Memory B cell (primary cell): ENCODE measurements at regions not wholly inside any gene's neighbourhood (a gene's known extent, or its start where the extent isn't known, plus 50 kb on each side); places are given as distances from the start of the nearest gene placed in this dataset.
"Not testable (repeated sequence)": the region's sequence is repeated elsewhere in the genome, so short reads cannot be mapped to it uniquely, and the experiment has no call there.

Source experiments
- ATAC-seq: fragments of 150-1000 bp; cut with Tn5 transposase; 2 replicates; pipeline ENCODE4 v1.10.0; 2021; ENCODE audit warnings: low read depth, mild to moderate bottlenecking, moderate library complexity
- DNase-seq, 2 donors: peaks; one replicate each; pipeline ENCODE4 v3.0.0; 2022; ENCODE audit warnings: low spot score in 2 of 2
- H3K27ac Mint-ChIP-seq: one replicate; pipeline ENCODE4 v1.8.0; 2022; ENCODE audit warnings: mild to moderate bottlenecking, moderate library complexity, mixed read lengths
- H3K27me3 Mint-ChIP-seq: one replicate; pipeline ENCODE4 v1.8.0; 2022; ENCODE audit warnings: mixed read lengths
- H3K36me3 Mint-ChIP-seq: one replicate; pipeline ENCODE4 v1.8.0; 2022; ENCODE audit warnings: mild to moderate bottlenecking, mixed read lengths
- H3K4me1 Mint-ChIP-seq: one replicate; pipeline ENCODE4 v1.8.0; 2022; ENCODE audit warnings: mixed read lengths
- H3K4me3 Mint-ChIP-seq: one replicate; pipeline ENCODE4 v1.8.0; 2022; ENCODE audit warnings: mild to moderate bottlenecking, moderate library complexity, mixed read lengths
- H3K9me3 Mint-ChIP-seq: one replicate; pipeline ENCODE4 v1.8.0; 2022; ENCODE audit warnings: mixed read lengths

GRCh38 chr4:160724063-160724462, 1439.7 kb downstream of the FSTL5 start:
- ATAC-seq = no peak
- Mint-ChIP-seq H3K27me3 (no peaks in the 10 kb centered on the region), H3K27ac (no peak overlapping the region), H3K9me3 (no peaks in the 10 kb centered on the region), H3K36me3 (no peaks in the 10 kb centered on the region), H3K4me1 (no peaks in the 10 kb centered on the region), H3K4me3 (no peak overlapping the region)
- no peak for DNase-seq

GRCh38 chr4:160745126-160745525, 1418.7 kb downstream of the FSTL5 start:
- H3K27ac Mint-ChIP-seq = no peak overlapping the region
- no peak overlapping the region for H3K4me3 Mint-ChIP-seq

GRCh38 chr4:160746585-160746984, 1417.2 kb downstream of the FSTL5 start:
- not testable (repeated sequence) for DNase-seq, H3K36me3 Mint-ChIP-seq

More at GRCh38 chr4:160745126-160745525, 1418.7 kb downstream of the FSTL5 start:
- H3K36me3 Mint-ChIP-seq = no peaks in the 10 kb centered on the region
- H3K27me3 Mint-ChIP-seq = no peaks in the 10 kb centered on the region
- ATAC-seq (no peak), DNase-seq (no peak)
- H3K9me3 Mint-ChIP-seq = peaks cover 12% of the 10 kb centered on the region
- no peaks in the 10 kb centered on the region for H3K4me1 Mint-ChIP-seq

GRCh38 chr4:160772668-160773067, 1391.1 kb downstream of the FSTL5 start:
- DNase-seq (no peak), ATAC-seq (no peak)
- no peak overlapping the region for H3K4me3 Mint-ChIP-seq
- H3K36me3 Mint-ChIP-seq = no peaks in the 10 kb centered on the region
- H3K27me3 Mint-ChIP-seq = no peaks in the 10 kb centered on the region
- H3K9me3 Mint-ChIP-seq = peaks cover 1% of the 10 kb centered on the region
- H3K4me1 Mint-ChIP-seq = no peaks in the 10 kb centered on the region
- H3K27ac Mint-ChIP-seq = no peak overlapping the region

More at GRCh38 chr4:160746585-160746984, 1417.2 kb downstream of the FSTL5 start:
- H3K9me3 Mint-ChIP-seq, H3K4me3 Mint-ChIP-seq, H3K27ac Mint-ChIP-seq, H3K4me1 Mint-ChIP-seq, ATAC-seq, H3K27me3 Mint-ChIP-seq: not testable (repeated sequence)

- Mint-ChIP-seq H3K4me1 (no peaks in the 10 kb centered on the region), H3K27ac (no peak overlapping the region), H3K4me3 (no peak overlapping the region), H3K9me3 (peaks cover 6% of the 10 kb centered on the region), H3K36me3 (no peaks in the 10 kb centered on the region), H3K27me3 (no peaks in the 10 kb centered on the region)
- ATAC-seq = no peak
- no peak for DNase-seq
These were observed 1368.6 kb downstream of the FSTL5 start for GRCh38 chr4:160795216-160795615.

- H3K27ac Mint-ChIP-seq = no peak overlapping the region
- no peaks in the 10 kb centered on the region for H3K4me1 Mint-ChIP-seq
- ATAC-seq (no peak), DNase-seq (no peak)
- no peaks in the 10 kb centered on the region for H3K36me3 Mint-ChIP-seq
- H3K4me3 Mint-ChIP-seq = no peak overlapping the region
- no peaks in the 10 kb centered on the region for H3K27me3 Mint-ChIP-seq
- peaks cover 2% of the 10 kb centered on the region for H3K9me3 Mint-ChIP-seq
These were observed 1355.6 kb downstream of the FSTL5 start for GRCh38 chr4:160808174-160808573.

- no peak overlapping the region for H3K4me3 Mint-ChIP-seq
- no peaks in the 10 kb centered on the region for H3K36me3 Mint-ChIP-seq
- DNase-seq (no peak), ATAC-seq (no peak)
- peaks cover 2% of the 10 kb centered on the region for H3K9me3 Mint-ChIP-seq
- H3K4me1 Mint-ChIP-seq = no peaks in the 10 kb centered on the region
- no peak overlapping the region for H3K27ac Mint-ChIP-seq
- H3K27me3 Mint-ChIP-seq = no peaks in the 10 kb centered on the region
These were observed 1354.2 kb downstream of the FSTL5 start for GRCh38 chr4:160809576-160809975.

GRCh38 chr4:160810424-160810823, 1353.4 kb downstream of the FSTL5 start:
- H3K4me3 Mint-ChIP-seq = no peak overlapping the region
- no peak overlapping the region for H3K27ac Mint-ChIP-seq
- no peaks in the 10 kb centered on the region for H3K36me3 Mint-ChIP-seq
- no peaks in the 10 kb centered on the region for H3K27me3 Mint-ChIP-seq
- no peak for ATAC-seq
- H3K4me1 Mint-ChIP-seq = no peaks in the 10 kb centered on the region
- H3K9me3 Mint-ChIP-seq = peaks cover 4% of the 10 kb centered on the region
- no peak for DNase-seq

GRCh38 chr4:160810941-160811340, 1352.9 kb downstream of the FSTL5 start:
- H3K27me3 Mint-ChIP-seq = no peaks in the 10 kb centered on the region
- ATAC-seq = no peak
- H3K4me1 Mint-ChIP-seq = no peaks in the 10 kb centered on the region

GRCh38 chr4:160811956-160812355, 1351.8 kb downstream of the FSTL5 start:
- Mint-ChIP-seq H3K4me1 (no peaks in the 10 kb centered on the region), H3K9me3 (peaks cover 4% of the 10 kb centered on the region), H3K27ac (no peak overlapping the region), H3K4me3 (no peak overlapping the region), H3K36me3 (no peaks in the 10 kb centered on the region), H3K27me3 (no peaks in the 10 kb centered on the region)
- ATAC-seq (no peak), DNase-seq (no peak)

More at GRCh38 chr4:160810941-160811340, 1352.9 kb downstream of the FSTL5 start:
- no peak for DNase-seq
- H3K36me3 Mint-ChIP-seq = no peaks in the 10 kb centered on the region
- H3K9me3 Mint-ChIP-seq = peaks cover 4% of the 10 kb centered on the region
- no peak overlapping the region for H3K4me3 Mint-ChIP-seq
- H3K27ac Mint-ChIP-seq = no peak overlapping the region

GRCh38 chr4:160814726-160815125, 1349.1 kb downstream of the FSTL5 start:
- H3K9me3 Mint-ChIP-seq = peaks cover 2% of the 10 kb centered on the region
- no peak overlapping the region for H3K27ac Mint-ChIP-seq
- no peaks in the 10 kb centered on the region for H3K4me1 Mint-ChIP-seq
- no peaks in the 10 kb centered on the region for H3K36me3 Mint-ChIP-seq
- no peak overlapping the region for H3K4me3 Mint-ChIP-seq
- DNase-seq (no peak), ATAC-seq (no peak)
- H3K27me3 Mint-ChIP-seq = no peaks in the 10 kb centered on the region

- H3K4me1 Mint-ChIP-seq = no peaks in the 10 kb centered on the region
- H3K4me3 Mint-ChIP-seq = no peak overlapping the region
- H3K9me3 Mint-ChIP-seq = peaks cover 2% of the 10 kb centered on the region
- H3K27me3 Mint-ChIP-seq = no peaks in the 10 kb centered on the region
- no peak for DNase-seq
- no peak for ATAC-seq
- H3K36me3 Mint-ChIP-seq = no peaks in the 10 kb centered on the region
- H3K27ac Mint-ChIP-seq = no peak overlapping the region
These were observed 1345.2 kb downstream of the FSTL5 start for GRCh38 chr4:160818571-160818970.

GRCh38 chr4:160819791-160820190, 1344.0 kb downstream of the FSTL5 start:
- H3K27ac Mint-ChIP-seq = no peak overlapping the region
- H3K4me3 Mint-ChIP-seq = no peak overlapping the region
- no peaks in the 10 kb centered on the region for H3K36me3 Mint-ChIP-seq
- no peaks in the 10 kb centered on the region for H3K9me3 Mint-ChIP-seq
- no peaks in the 10 kb centered on the region for H3K27me3 Mint-ChIP-seq
- no peak for ATAC-seq
- DNase-seq = no peak
- no peaks in the 10 kb centered on the region for H3K4me1 Mint-ChIP-seq

GRCh38 chr4:160824481-160824880, 1339.3 kb downstream of the FSTL5 start:
- H3K27ac Mint-ChIP-seq = no peak overlapping the region
- peaks cover 6% of the 10 kb centered on the region for H3K9me3 Mint-ChIP-seq
- DNase-seq = no peak
- no peak for ATAC-seq
- H3K4me1 Mint-ChIP-seq = no peaks in the 10 kb centered on the region
- H3K27me3 Mint-ChIP-seq = no peaks in the 10 kb centered on the region
- H3K36me3 Mint-ChIP-seq = no peaks in the 10 kb centered on the region
- no peak overlapping the region for H3K4me3 Mint-ChIP-seq

- Mint-ChIP-seq H3K27ac (no peak overlapping the region), H3K27me3 (no peaks in the 10 kb centered on the region), H3K36me3 (no peaks in the 10 kb centered on the region), H3K9me3 (peaks cover 6% of the 10 kb centered on the region), H3K4me1 (no peaks in the 10 kb centered on the region), H3K4me3 (no peak overlapping the region)
- ATAC-seq (no peak), DNase-seq (no peak)
These were observed 1338.0 kb downstream of the FSTL5 start for GRCh38 chr4:160825644-160826338.
